Thoracic aorta (tissue), 2 donors: ENCODE measurements at regions not wholly inside any gene's neighbourhood (a gene's known extent, or its start where the extent isn't known, plus 50 kb on each side); places are given as distances from the start of the nearest gene placed in this dataset.

Experiments used
- ATAC-seq: fragments of 150-250 bp; one replicate; pipeline ENCODE4 v1.8.0; 2017; ENCODE audit warnings: low read depth; ENCODE audit not compliant: insufficient number of reproducible peaks, low FRiP score
- DNase-seq: peaks from one replicate; pipeline ENCODE4 v3.0.0-alpha.2; 2020; ENCODE audit warnings: low spot score
- H3K27ac ChIP-seq, 2 donors: fragments of 200-600 bp; sonication (generic); 1 replicate in 1 of 2; 2 replicates in 1 of 2; pipeline ENCODE4 v1.5.1; 2016; ENCODE audit warnings: mild to moderate bottlenecking in 2 of 2, moderate library complexity in 2 of 2
- H3K27me3 ChIP-seq: fragments of 200-600 bp; sonication (generic); replicated peaks from 2 replicates; pipeline ENCODE4 v1.6.0; 2016; ENCODE audit warnings: mild to moderate bottlenecking; ENCODE audit not compliant: insufficient read depth
- H3K36me3 ChIP-seq: fragments of 200-600 bp; sonication (generic); one replicate; pipeline ENCODE4 v1.5.1; 2016
- H3K4me1 ChIP-seq, 2 donors: fragments of 200-600 bp; sonication (generic); 1 replicate in 1 of 2; 2 replicates in 1 of 2; pipeline versions ENCODE4 v1.5.1 to v1.6.0; 2016; ENCODE audit warnings: low read depth in 2 of 2, mild to moderate bottlenecking in 1 of 2; ENCODE audit not compliant: control insufficient read depth in 1 of 2
- H3K4me3 ChIP-seq: fragments of 200-600 bp; sonication (generic); 2 replicates; pipeline ENCODE4 v1.5.1; 2016; ENCODE audit warnings: mild to moderate bottlenecking
- H3K9me3 ChIP-seq: fragments of 200-600 bp; sonication (generic); 2 replicates; pipeline ENCODE4 v1.5.1; 2016
- TF ChIP-seq, protein P1 (sequence below): fragments of 200-600 bp; sonication (generic); IDR thresholded peaks from one replicate; pipeline ENCODE4 v1.5.1; 2019; ENCODE audit warnings: antibody characterized with exemption

DNA sequence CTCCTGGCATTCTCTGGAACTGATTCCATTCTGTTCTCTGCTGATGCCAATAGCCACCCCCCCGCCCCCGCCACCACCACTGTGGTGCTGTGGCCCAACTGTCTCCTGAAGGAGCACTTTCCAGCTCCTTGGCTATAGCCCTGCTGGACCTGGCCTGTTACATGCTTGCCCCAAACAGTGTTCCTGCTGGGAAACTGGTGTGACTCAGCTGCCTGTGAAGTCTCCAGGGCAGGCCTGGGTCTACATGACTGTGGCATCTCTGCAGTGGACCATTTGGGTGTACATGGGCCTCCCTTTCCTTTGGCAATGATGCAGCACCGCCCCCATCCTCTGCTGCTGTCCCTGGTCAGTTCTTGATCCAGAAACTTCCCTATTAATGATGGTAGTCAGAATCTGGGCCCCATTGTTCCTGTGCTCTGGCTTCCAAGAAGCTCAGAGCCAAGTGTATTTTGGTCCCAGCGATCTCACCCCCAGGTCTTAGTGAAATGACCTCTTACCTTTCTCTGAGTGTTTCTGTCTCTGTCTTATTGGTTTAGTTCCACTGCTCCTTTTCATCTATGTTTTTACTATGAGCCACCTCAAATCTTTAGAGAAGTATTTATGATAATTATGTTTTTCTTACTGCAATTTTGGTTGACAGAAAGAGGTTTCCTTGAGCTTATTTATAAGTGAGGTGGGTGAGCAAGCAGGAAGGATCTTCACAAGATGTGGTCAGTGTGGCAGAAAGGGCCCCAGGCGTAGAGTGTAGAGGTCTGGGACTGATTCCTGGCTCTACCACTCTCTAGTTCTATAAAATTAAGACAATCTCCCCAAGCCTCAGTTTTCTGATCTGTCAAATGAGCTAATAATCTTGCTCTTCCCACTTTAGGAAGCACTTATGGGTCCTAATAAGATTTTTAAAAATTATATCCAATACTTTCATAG, 210.7 kb upstream of the EOLA2 start:
- no peak for ATAC-seq
- TF ChIP-seq, protein P1, sequence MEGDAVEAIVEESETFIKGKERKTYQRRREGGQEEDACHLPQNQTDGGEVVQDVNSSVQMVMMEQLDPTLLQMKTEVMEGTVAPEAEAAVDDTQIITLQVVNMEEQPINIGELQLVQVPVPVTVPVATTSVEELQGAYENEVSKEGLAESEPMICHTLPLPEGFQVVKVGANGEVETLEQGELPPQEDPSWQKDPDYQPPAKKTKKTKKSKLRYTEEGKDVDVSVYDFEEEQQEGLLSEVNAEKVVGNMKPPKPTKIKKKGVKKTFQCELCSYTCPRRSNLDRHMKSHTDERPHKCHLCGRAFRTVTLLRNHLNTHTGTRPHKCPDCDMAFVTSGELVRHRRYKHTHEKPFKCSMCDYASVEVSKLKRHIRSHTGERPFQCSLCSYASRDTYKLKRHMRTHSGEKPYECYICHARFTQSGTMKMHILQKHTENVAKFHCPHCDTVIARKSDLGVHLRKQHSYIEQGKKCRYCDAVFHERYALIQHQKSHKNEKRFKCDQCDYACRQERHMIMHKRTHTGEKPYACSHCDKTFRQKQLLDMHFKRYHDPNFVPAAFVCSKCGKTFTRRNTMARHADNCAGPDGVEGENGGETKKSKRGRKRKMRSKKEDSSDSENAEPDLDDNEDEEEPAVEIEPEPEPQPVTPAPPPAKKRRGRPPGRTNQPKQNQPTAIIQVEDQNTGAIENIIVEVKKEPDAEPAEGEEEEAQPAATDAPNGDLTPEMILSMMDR = no peak

DNA sequence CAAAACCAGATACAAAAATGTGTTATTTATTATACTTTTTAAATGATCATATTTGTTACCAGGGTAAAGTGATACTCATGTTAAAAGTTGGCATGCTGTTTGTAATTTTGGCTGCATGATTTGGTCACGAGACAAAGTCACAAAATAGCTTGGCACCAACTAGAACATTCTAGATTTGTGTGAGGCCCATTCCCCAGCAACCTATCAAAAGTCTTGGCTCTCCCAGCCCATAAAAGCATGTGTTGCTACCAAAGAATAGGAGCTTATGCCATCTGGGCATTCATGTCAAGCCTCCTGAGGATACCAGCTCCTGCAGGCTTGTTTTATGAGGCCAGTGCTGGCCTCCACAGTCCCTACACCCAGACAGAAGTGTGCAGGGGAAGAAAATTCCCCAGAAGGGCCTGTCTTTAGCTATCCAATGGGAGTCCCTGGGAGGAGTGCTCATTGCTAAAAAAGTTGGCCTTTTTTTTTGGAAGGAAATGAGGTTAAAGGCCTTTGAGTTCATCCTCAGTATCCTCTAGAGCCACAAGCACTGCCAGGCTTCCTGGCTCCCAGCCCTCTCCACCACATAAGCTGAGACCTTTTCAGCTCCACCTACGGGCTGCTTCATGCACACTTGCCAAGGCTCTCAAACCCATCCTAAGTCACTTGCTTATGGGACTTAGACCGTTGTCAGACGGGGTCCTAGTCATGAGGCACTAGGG, 211.9 kb upstream of the EOLA2 start:
- Histone ChIP-seq H3K4me3 (no peak overlapping the region), H3K27me3 (no peaks in the 10 kb centered on the region), H3K9me3 (no peaks in the 10 kb centered on the region), H3K27ac (peak overlapping the region; percentile 43 to 72), H3K4me1 (peaks cover 0 to 31% of the 10 kb centered on the region in 2 donors), H3K36me3 (no peaks in the 10 kb centered on the region)
- DNase-seq = no peak
- peak; percentile 43 for ATAC-seq
- TF ChIP-seq, protein P1 = no peak

More for the DNA sequence above, 210.7 kb upstream of the EOLA2 start:
- no peaks in the 10 kb centered on the region for H3K36me3 ChIP-seq
- no peak for DNase-seq
- H3K4me3 ChIP-seq = no peak overlapping the region
- H3K9me3 ChIP-seq = no peaks in the 10 kb centered on the region
- peaks cover 0 to 28% of the 10 kb centered on the region in 2 donors for H3K4me1 ChIP-seq
- H3K27ac ChIP-seq = peak overlapping the region in 1 of 2 donors; percentile 72
- H3K27me3 ChIP-seq = no peaks in the 10 kb centered on the region

DNA sequence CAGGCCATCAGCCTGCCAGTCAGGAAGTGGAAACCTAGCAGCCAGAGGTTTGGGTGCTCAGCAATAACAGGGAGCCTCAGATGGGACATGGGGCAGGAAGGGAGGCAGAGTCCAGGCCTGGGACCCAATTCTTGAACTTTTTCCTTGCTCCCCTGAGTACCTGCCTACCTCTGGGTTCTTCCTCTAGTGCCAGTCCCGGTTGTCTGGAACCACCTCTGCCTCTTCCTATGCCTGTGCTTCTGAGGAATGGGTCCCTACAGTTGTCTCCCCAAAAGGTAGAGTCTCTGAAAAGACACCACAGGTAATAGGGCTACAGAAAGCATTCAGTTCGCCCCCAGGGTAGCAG, 212.4 kb upstream of the MAMLD1 start:
- TF ChIP-seq, protein P1 = no peak
- Histone ChIP-seq H3K27ac (peak overlapping the region; percentile 43 to 72), H3K4me3 (no peak overlapping the region), H3K27me3 (no peaks in the 10 kb centered on the region), H3K4me1 (peaks cover 0 to 36% of the 10 kb centered on the region in 2 donors), H3K36me3 (no peaks in the 10 kb centered on the region), H3K9me3 (no peaks in the 10 kb centered on the region)
- no peak for DNase-seq
- ATAC-seq = no peak

DNA sequence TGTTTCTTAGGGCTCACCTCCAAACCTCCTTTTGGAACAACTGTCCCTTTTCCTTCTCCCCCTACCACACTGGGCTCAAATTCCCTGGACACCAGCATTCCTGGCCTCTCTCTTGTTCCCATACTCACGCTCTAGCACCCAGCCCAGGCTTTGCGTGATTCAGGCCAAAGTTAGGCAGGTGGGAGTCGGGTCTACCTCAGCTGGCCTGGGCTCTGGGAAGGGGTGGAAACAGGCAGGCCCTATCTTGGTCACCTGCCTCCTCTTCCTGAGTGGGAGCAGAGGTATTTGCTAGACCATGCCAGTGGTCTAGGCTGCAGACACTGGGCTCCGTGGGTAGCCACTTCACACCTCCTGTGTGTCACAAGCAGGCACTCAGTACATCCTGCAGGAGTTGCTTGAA, 211.1 kb upstream of the MAMLD1 start:
- no peak for DNase-seq
- no peak overlapping the region for H3K27ac ChIP-seq
- H3K36me3 ChIP-seq = no peaks in the 10 kb centered on the region
- H3K9me3 ChIP-seq = no peaks in the 10 kb centered on the region
- H3K4me3 ChIP-seq = no peak overlapping the region
- no peaks in the 10 kb centered on the region for H3K27me3 ChIP-seq
- peaks cover 0 to 38% of the 10 kb centered on the region in 2 donors for H3K4me1 ChIP-seq
- TF ChIP-seq, protein P1 = no peak
- ATAC-seq = no peak

- TF ChIP-seq, protein P1 = no peak
These were observed 210.6 kb upstream of the MAMLD1 start for GRCh38 chrX:150152546-150152945.

More at GRCh38 chrX:150152546-150152945, 210.6 kb upstream of the MAMLD1 start:
- ATAC-seq = no peak
- Histone ChIP-seq H3K36me3 (no peaks in the 10 kb centered on the region), H3K27me3 (no peaks in the 10 kb centered on the region), H3K4me3 (no peak overlapping the region), H3K27ac (no peak overlapping the region), H3K4me1 (peaks cover 0 to 38% of the 10 kb centered on the region in 2 donors), H3K9me3 (no peaks in the 10 kb centered on the region)
- no peak for DNase-seq
